NCI-H526 treated with DMSO at 0.1 percent for 48 hours (cell line): ENCODE measurements at regions not wholly inside any gene's neighbourhood (a gene's known extent, or its start where the extent isn't known, plus 50 kb on each side); places are given as distances from the start of the nearest gene placed in this dataset.

Experiments
- DNase-seq: peaks from one replicate; lab custom pipeline; 2025; lab: John Stamatoyannopoulos, UW

- DNase-seq: no peak
Measured at GRCh38 chr9:84174486-84174885, 166.1 kb downstream of the SLC28A3 start.

GRCh38 chr9:84177407-84177806 lies 163.2 kb downstream of the SLC28A3 start:
- DNase-seq: no peak

- DNase-seq: no peak
Measured at GRCh38 chr9:84179531-84179930, 161.0 kb downstream of the SLC28A3 start.

GRCh38 chr9:84187090-84187489 lies 153.5 kb downstream of the SLC28A3 start:
- no peak for DNase-seq

GRCh38 chr9:84189904-84190303 lies 150.7 kb downstream of the SLC28A3 start:
- DNase-seq: no peak

- no peak for DNase-seq
Measured at GRCh38 chr9:84190411-84190810, 150.1 kb downstream of the SLC28A3 start.

- no peak for DNase-seq
Measured at GRCh38 chr9:84206801-84207370, 133.7 kb downstream of the SLC28A3 start.

GRCh38 chr9:84207491-84207951 lies 133.0 kb downstream of the SLC28A3 start:
- DNase-seq: no peak

GRCh38 chr9:84212246-84212645 lies 128.3 kb downstream of the SLC28A3 start:
- DNase-seq: no peak

GRCh38 chr9:84212982-84213381 lies 127.6 kb downstream of the SLC28A3 start:
- no peak for DNase-seq

GRCh38 chr9:84216151-84216550 lies 124.4 kb downstream of the SLC28A3 start:
- no peak for DNase-seq

GRCh38 chr9:84218322-84218721 lies 122.2 kb downstream of the SLC28A3 start:
- DNase-seq: no peak

GRCh38 chr9:84224246-84224645 lies 116.3 kb downstream of the SLC28A3 start:
- no peak for DNase-seq
